Psoas muscle (tissue), 7 donors: ENCODE measurements at regions not wholly inside any gene's neighbourhood (a gene's known extent, or its start where the extent isn't known, plus 50 kb on each side); places are given as distances from the start of the nearest gene placed in this dataset.

Experiments
- ATAC-seq, 4 donors: fragments of 200-7000 bp; cut with Tn5 transposase; one replicate each; pipeline ENCODE4 v1.9.1; 2020; ENCODE audit warnings: moderate library complexity in 3 of 4, mild to moderate bottlenecking in 2 of 4
- DNase-seq, 2 donors: peaks; one replicate each; pipeline ENCODE4 v3.0.0-alpha.2; 2020
- H3K27ac ChIP-seq: fragments of 200-600 bp; one replicate; pipeline ENCODE4 v1.8.0; 2022
- H3K27me3 ChIP-seq, 3 donors: fragments of 200-600 bp in 1 of 3; one replicate each; pipeline versions ENCODE4 v1.6.1 to v1.8.0; 2013 to 2022; ENCODE audit warnings: low read length in 2 of 3, mild to moderate bottlenecking in 2 of 3, moderate library complexity in 1 of 3; ENCODE audit not compliant: insufficient read depth in 3 of 3
- H3K36me3 ChIP-seq, 2 donors: fragments of 200-600 bp in 1 of 2; one replicate each; pipeline versions ENCODE4 v1.6.1 to v1.8.0; 2013 to 2022; ENCODE audit warnings: low read depth in 1 of 2, mild to moderate bottlenecking in 1 of 2, moderate library complexity in 1 of 2; ENCODE audit not compliant: insufficient read depth in 1 of 2
- H3K4me1 ChIP-seq: fragments of 200-600 bp; one replicate; pipeline ENCODE4 v1.8.0; 2022
- H3K4me3 ChIP-seq: fragments of 200-600 bp; one replicate; pipeline ENCODE4 v1.8.0; 2022; ENCODE audit warnings: mild to moderate bottlenecking
- H3K9me3 ChIP-seq: fragments of 200-600 bp; one replicate; pipeline ENCODE4 v1.8.0; 2022
- WGBS, 3 donors: extraction: QIAGEN DNeasy Blood & Tissue Kit; methylation state at CpG; one replicate each; pipeline versions ENCODE4 v1.1.6 to v1.1.7; 2013; 5-methylcytosine and 5-hydroxymethylcytosine counted together
- intact Hi-C, 2 donors: fragments of 100-400 bp; cut with DNase I; formaldehyde crosslinking; loops; one replicate each; pipeline versions ENCODE4 v1.11.0 to v1.14.2; 2022
- TF ChIP-seq, protein P1 (sequence below): fragments of 200-600 bp; IDR thresholded peaks from one replicate; pipeline ENCODE4 v1.8.0; 2022; ENCODE audit warnings: antibody characterized with exemption
- donor health status: healthy with polysubstance abuse.
- donor health status: DM: no; HTN: no; CAD: no; lungs with moderate emphysema.
- donor health status: Bipolar disorder and iron deficiency.
- donor health status: healthy.
- donor health status: DM: yes; HTN: yes; CAD: no.
- donor health status: DM: no; HTN: no; CAD: no.
- donor health status: DM: yes; HTN: yes; CAD: no.

DNA sequence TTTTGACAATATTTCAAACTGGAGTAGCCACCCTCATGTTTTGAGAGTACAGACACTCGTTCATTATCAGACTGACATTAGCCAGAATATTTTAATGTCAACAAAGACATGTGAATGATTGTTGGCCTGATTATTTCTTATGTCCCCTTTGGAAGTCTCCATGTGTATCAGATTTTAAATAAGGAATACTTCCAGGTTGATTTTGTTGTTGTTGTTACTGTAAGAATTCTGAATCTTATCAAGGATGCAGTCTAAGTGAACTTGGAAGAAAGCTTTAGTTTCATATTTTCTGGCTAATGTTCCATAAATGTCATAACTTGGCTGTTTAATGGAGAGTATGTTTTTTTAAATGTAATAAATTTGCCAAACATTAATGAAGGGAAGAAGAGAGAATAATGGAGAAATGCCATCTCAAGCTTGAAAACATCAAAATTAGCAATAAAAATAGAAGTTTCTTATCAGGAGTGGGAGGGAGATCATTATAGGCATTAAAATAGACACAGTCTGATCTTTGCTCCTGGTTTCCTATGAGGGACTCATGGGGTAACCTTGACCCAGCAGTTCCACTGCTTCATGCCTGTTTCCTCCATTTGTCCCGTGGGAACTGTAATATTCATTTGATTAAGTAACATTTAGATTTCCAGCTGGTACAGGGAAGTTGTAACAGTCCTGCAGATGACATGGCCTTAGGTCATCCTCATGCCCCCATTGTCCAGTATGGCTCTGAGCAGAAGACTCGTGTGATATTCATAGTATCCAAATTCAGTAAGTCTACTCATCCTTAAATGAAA, 122.4 kb upstream of the KIAA1217 start:
- ATAC-seq, result no peak
- DNase-seq, result no peak
- no peaks in the 10 kb centered on the region for H3K4me1 ChIP-seq
- TF ChIP-seq, protein P1, sequence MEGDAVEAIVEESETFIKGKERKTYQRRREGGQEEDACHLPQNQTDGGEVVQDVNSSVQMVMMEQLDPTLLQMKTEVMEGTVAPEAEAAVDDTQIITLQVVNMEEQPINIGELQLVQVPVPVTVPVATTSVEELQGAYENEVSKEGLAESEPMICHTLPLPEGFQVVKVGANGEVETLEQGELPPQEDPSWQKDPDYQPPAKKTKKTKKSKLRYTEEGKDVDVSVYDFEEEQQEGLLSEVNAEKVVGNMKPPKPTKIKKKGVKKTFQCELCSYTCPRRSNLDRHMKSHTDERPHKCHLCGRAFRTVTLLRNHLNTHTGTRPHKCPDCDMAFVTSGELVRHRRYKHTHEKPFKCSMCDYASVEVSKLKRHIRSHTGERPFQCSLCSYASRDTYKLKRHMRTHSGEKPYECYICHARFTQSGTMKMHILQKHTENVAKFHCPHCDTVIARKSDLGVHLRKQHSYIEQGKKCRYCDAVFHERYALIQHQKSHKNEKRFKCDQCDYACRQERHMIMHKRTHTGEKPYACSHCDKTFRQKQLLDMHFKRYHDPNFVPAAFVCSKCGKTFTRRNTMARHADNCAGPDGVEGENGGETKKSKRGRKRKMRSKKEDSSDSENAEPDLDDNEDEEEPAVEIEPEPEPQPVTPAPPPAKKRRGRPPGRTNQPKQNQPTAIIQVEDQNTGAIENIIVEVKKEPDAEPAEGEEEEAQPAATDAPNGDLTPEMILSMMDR, result no peak
- WGBS, 3 donors, result 53 to 65% (median 61%) methylated on average over 3 of the region's 3 CpGs
- no peaks in the 10 kb centered on the region for H3K27me3 ChIP-seq
- no peaks in the 10 kb centered on the region for H3K9me3 ChIP-seq
- no peak overlapping the region for H3K4me3 ChIP-seq
- no peak overlapping the region for H3K27ac ChIP-seq
- no peaks in the 10 kb centered on the region for H3K36me3 ChIP-seq
- intact Hi-C loops, result no loop called here

DNA sequence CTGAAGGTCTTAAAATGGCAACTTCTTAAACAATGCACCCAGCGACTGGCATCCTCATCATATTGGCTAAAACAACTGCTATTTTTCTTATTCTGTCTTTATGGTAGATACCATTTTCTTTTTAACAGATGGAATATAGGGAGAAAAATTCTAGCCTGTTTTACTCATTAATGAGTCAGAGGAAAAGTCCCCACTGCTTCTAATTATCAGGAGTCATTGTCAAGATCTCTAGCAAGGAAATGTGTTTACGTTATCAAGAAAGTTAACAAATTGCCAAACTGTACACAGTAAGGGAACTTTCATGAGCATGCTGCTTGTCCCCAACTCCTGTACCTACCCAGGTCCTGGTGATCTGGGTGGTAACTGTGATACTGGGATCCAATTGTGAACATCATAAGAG, 117.7 kb upstream of the KIAA1217 start:
- WGBS, 3 donors, result 72 to 74% (median 74%) methylated on average over 2 of the region's 2 CpGs
- Histone ChIP-seq H3K36me3 (no peaks in the 10 kb centered on the region), H3K27ac (no peak overlapping the region), H3K27me3 (no peaks in the 10 kb centered on the region), H3K9me3 (no peaks in the 10 kb centered on the region), H3K4me1 (no peaks in the 10 kb centered on the region), H3K4me3 (no peak overlapping the region)
- DNase-seq (no peak), ATAC-seq (peak in 1 of 4 donors; percentile 36)
- TF ChIP-seq, protein P1, result no peak
- intact Hi-C loops, result no loop called here

DNA sequence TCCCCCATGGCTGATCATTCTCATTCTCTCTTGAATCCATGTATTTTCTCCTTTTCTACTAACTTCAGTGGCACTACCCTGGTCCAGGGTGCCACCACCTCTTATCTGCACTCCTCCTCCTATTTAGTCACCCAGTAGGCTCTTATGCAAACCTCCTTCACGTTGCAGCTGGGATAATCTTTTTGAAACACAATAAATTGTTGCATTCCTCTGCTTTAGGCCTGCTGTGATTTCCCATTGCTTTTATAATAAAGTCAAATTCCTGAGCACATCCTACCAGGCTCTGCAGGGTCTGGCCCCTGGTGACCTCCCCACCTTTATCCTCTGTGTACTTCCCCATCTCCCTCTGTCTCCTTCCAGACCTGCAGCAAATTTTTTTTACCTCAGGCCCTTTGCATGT, 112.7 kb upstream of the KIAA1217 start:
- intact Hi-C loops, result no loop called here
- Histone ChIP-seq H3K27me3 (no peaks in the 10 kb centered on the region), H3K4me3 (no peak overlapping the region), H3K9me3 (no peaks in the 10 kb centered on the region), H3K4me1 (no peaks in the 10 kb centered on the region), H3K36me3 (no peaks in the 10 kb centered on the region), H3K27ac (no peak overlapping the region)
- 45 to 57% (median 55%) methylated on average over 1 of the region's 1 CpG for WGBS, 3 donors
- ATAC-seq (no peak), DNase-seq (no peak)
- TF ChIP-seq, protein P1, result no peak

DNA sequence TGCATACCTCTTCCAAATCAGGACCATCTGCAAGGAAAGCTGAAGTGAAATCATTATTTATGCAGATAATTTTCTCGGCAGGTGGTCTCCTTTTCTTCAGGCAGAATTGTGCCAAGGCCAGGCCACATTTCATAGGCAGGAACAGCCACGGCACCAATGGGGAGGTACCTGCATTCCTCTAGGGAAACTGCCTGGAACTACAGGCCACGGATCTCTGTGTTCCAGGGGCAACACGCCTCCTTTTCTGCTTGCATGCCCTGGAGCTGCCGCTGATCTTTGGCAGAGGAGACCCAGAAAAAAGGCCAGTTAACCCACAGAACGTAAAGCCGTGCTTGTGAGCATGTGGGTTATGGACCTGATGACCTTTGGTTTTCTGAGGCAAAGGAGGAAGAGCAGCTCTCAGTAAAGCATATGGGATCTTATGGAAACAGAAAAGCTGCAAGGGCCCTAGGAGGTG, 111.2 kb upstream of the KIAA1217 start:
- no peak for DNase-seq
- Histone ChIP-seq H3K4me1 (no peaks in the 10 kb centered on the region), H3K9me3 (no peaks in the 10 kb centered on the region), H3K36me3 (no peaks in the 10 kb centered on the region), H3K27ac (no peak overlapping the region), H3K27me3 (no peaks in the 10 kb centered on the region), H3K4me3 (no peak overlapping the region)
- WGBS, 3 donors, result 29 to 52% (median 29%) methylated on average over 7 of the region's 7 CpGs
- no peak for ATAC-seq
- intact Hi-C loops, result no loop called here
- TF ChIP-seq, protein P1, result no peak
